ENCODE measurements at regions not wholly inside any gene's neighbourhood (a gene's known extent, or its start where the extent isn't known, plus 50 kb on each side); places are given as distances from the start of the nearest gene placed in this dataset.

DNA sequence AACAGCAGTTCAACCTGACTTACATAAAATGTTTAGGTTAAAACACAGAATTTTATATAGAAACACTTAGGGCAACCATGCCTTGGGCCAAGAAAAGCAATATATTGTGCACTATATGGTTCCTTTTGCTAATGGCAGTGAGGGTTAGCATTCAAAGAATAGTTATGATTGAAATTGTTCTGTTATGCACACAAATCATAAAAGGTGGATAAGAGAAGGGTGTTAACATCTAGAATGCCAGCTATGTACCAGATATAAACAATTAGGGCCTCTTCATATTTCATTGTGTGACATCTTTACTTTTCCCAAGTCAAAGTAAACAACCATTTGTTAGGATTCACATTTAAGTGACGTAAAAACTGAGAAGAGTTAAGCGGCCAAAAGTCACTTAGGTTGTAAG lies 308.0 kb upstream of the B3GALT2 start:
- no peak for DNase-seq (ENCODE audit: low spot score)

DNA sequence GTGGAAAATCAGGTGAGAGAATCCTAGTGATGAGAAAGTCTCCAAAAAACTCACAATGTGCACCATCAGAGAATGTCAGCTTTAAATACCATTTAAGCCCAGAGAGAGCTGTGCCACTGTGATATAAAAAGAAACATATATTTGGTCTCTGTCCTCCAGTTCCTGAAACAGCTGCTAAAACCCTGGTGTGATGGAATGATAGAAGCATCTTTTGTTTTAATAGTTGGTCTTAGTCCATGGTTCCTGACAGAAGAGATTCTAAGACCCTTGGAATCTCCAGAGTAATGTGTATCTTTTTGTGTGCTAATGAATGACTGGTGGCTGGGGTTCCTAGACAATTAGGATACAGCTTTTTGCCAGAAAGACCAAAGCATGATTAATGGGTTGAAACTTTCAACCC lies 302.8 kb upstream of the B3GALT2 start:
- DNase-seq (ENCODE audit: low spot score), result no peak

DNA sequence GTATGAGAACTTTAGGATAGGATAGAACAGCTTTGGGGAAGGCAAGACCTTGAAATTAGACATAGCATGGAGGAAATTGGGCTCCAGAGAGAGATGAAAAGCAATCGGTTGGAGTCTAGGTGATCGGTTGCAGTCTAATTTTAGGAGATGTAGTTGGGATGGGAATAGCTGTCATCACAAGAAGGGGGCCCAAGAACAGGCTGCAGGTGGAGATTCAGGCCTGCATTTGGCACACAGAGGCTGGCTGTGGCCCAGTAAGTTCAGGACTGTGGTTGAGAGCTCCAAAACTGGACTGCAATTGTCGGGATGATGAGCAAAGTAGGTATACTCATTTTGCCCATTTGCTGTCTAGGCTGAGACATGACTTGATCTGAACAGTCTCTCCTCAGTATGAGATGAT lies 301.3 kb upstream of the B3GALT2 start:
- no peak for DNase-seq (ENCODE audit: low spot score)

DNA sequence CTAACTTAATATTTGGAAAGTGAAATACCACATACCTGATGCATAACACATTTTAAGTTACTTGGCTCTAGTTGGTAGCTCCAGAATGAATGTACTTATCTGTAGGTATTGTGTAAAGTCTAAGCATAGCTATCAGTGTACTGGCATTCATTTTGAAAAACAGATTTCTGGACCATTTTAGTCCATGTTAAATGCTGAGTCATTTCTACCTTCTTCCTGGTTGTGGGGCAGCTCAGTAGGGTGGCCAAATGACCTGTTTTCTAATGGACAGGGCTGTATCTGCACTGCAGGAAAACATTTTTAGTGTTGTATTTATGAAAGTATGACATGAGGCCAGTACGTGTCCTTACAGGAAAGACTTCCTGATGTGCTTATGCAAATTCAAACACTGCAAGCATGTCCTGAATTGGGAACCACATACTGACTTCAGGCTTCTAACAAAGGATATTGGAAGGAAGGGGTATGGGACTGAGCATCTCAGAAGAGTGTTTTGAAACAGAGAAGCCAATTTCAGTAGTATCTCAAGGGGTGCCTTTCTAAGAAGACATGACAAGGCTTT lies 300.3 kb upstream of the B3GALT2 start:
- DNase-seq (ENCODE audit: low spot score), result no peak

DNA sequence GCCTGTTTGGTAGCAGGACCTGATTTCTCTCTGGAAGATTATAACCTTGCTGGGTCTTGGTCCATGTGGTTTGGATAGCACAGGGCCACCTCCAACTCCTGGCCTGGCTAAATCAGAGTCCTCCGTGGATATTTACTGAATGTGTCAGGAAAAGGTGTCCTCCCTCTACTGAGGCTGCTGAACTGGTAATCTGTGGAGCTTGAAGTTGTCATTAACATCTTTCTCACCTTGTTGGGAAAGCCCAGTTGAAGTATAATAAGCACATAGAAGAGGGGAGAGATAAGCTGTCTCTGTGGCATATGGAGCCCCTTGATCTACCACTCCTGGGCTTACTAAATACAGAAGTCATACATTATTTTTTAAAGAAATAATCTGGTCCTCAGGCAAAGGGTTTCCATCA lies 294.3 kb upstream of the B3GALT2 start:
- no peak for DNase-seq (ENCODE audit: low spot score)

DNA sequence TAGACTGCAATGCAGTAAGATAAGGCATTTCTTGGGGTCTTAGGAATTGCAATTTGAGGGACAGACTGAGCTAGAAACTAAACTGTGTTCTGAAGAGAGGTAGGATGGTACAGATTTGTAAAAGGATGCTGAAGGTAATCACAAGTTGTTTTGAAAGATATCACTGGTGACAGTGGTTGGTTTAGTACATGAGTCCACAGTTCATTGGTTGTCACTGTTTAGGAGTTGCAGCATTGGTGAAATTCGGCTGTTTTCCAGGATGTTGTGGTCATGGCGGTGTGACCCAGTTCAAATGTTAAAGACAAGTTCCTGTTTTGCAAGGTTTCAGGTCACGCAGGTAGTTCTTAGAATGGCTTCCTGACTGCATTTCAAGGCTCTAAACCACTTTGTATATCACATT lies 292.8 kb upstream of the B3GALT2 start:
- DNase-seq (ENCODE audit: low spot score), result peak; percentile 45

DNA sequence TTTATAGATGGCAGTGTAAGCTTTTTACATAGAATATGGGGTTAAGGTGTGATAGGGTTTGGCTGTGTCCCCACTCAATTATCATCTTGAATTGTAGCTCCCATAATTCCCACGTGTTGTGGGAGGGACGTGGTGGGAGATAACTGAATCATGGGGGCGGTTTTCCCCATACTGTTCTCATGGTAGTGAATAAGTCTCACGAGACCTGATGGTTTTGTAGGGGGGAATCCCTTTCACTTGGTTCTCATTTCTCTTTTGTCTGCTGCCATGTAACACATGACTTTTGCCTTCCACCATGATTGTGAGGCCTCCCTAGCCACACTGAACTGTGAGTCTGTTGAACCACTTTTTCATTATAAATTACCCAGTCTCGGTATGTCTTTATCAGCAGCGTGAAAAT lies 290.3 kb upstream of the B3GALT2 start:
- no peak for DNase-seq (ENCODE audit: low spot score)

DNA sequence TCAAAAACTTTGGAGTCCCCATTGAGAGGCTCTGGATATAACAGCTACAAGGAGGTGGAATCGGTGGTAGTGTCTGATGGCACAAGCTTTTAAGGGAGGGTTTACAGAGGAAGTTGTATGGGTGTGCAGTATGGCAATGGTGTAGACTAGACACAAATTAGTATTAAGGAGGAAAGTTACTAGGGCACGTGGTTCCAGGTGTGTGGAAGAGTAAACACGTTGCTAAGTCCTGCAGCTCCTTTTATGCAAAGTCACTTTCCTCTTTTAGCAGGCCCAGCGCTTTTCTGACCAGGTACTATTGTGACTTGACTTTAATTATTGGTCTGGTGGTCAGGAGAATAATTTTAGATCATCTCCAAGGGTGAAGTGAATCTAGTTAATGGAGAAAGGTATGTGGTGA lies 287.5 kb upstream of the B3GALT2 start:
- no peak for DNase-seq (ENCODE audit: low spot score)

DNA sequence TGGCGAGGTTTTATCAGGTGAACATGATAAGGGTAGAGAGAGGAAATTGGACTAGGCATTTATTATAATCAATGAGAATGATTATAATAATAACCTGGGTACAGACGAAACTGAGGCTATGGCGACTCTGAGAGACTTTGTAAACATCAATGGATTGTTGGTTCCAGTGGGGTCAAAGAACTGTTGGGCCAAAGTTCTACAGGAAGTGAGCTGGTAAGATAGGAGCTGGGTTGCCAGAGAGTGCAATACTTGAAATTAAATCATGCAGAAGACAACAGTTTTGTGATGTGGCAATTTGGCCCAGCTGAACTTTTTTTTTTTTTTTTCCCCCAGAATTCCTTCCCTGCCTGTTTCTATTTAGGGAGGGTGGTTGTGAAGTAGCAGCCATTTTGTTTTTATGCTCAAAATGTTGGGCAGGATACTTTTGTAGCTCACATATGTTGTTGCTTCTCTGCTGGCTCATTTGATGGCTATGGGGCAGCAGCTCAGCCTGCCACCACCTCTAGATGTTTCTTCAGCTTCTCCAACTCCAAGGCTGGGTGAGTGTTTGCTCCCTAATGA lies 286.5 kb upstream of the B3GALT2 start:
- no peak for DNase-seq (ENCODE audit: low spot score)

DNA sequence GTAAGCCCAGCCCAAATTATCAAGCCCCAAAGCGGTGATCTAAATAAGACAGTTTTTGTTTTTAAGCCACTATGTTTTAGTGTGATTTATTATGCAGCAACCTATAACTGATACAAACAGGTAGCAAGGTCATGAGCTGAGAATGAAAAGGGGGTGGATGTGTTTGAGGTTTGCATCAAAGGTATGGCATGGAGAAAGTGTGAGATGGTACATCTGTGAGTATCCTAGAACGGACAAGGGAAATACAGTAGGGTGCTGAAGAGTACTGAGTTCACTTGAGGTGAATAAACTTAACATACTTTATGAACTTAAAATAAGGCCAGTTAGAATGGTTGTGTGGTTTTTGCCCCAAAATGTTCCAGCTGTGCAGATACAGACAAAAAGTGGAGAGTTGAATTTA lies 286.0 kb upstream of the B3GALT2 start:
- no peak for DNase-seq (ENCODE audit: low spot score)

DNA sequence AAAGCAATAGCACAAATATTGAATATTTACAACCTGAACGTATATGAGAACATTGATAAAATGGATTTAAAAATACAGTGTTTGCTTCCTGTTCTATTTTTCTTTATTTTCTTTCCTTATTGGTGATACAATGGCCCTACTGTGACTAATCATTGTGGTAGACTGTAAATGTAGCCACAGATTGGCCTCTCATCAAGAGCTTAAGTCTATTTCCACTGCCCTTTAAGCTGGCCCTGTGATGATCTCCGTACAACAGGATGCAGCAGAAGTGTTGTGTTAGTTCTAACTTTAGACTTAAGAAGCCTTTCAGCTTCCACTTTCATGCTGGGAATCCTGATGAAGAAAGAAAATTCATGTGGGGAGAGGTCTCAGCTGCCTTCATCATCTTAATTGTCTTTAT lies 285.6 kb upstream of the B3GALT2 start:
- DNase-seq (ENCODE audit: low spot score), result no peak

DNA sequence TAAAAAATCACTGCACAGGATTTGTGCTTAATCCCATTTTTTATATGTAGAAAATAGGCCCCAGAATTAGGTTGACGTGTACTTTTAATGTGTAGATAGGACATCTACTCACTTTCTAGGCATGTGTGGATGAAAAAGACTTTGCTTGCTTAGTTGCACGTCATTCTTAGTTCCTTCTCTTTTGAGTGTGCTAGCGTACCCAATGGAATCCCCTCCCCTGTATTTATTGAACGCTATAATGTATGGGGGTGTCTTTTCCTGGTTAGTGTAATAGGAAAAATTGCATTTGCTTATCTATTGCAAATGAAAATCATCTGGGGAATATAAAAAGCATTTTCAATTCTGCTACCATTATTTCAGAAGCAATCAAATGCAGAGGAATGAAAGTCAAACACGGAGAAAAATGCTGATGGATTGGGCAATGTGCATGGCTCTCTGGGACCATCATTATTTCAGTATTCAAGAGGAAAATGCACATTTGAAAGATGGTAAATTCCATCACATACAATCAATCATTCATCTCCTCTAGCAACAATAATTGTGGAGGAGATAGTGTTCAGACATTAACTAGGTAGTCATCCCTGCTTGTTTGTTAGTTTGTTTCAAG lies 277.0 kb upstream of the B3GALT2 start:
- DNase-seq (ENCODE audit: low spot score), result no peak

DNA sequence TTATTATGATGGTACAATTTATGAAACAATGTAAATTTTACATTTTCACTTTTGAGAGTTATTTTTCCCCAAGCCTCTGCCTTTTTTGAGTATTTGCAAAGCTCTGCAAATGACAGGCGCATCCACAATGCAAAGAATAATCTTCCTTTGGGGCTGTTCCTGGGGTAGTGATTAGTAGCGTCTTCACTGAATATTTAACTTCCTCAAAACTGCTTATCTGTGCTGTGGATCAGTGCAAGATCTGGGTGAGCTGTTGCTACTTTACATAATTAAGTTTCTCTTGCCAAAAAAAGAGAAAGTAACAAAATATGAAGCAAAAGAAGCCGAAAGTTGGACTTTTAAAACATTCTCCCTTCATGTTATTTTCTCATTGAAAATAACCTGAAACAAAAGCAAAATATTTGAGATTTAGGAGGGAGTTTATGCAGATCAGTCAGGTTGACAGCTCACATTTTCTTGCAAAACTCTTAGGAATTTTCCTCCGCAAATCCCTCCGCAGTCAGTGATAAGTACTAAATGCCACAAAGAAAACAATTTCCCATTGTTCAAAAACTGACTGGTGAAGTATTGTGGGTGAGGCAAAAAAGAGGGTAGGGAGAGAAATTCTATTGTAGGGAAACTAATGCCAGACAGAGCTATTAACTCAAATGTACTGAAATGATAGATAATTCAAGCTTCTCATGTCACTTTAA lies 276.4 kb upstream of the B3GALT2 start:
- DNase-seq (ENCODE audit: low spot score), result peak; percentile 31

DNA sequence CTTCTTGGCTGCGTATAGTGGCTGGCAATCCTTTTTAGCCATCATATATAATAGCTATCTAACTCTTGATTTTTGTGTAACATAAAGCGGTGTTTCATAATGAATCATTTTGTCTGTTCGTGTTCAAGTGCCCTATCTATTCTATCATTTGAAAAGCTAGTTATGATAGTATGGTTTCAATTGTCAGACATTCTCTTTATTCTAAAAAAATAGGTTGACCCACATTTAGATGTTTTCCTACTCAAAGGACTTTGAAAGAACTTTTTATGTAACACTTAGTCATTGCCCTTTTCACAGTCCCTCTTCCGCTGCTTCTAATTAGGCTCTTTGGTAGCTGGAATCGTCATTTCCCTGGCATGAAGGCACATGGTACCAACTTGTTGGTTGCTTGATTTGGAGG lies 272.2 kb upstream of the B3GALT2 start:
- DNase-seq (ENCODE audit: low spot score), result no peak

DNA sequence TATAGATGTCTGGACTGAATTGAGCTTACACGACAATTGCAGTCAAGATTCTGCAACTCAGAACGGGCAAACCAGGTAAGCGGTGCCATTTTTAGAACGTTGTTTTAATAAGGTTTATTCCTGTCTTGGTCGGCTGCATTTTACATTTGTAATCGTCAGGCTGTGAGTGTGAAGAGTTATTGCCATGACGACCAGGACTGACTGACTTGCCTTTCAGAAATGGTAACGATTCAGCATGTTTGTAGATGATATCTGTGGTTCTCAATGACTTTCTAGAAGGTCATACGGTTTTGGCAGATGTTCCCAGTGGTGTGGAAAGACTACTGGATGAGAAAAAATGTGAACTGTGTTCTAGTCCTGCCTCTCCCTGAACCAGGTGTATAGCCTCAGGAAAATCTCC lies 271.3 kb upstream of the B3GALT2 start:
- no peak for DNase-seq (ENCODE audit: low spot score)

DNA sequence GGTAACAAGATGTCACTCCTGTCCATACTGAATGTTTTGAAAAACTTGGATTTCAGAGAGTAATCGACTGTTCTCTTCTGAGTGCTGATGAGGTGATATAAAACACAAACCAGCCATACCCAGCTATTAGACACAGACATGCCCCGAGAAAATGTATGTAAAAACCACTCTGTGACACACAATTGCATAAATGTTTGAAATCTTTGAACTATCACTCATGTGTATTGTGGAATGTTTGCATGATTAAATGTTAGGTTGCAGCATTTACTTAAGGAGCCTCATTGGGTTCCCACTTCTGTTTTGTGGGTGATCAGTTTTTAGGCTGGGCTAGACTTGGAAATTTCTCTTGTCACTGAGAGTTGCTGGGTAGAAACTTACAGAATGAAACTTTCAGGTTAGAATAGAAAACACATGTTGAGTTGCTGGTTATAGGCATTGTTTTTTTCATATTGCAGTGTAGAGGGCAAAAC lies 270.4 kb upstream of the B3GALT2 start:
- no peak for DNase-seq (ENCODE audit: low spot score)

DNA sequence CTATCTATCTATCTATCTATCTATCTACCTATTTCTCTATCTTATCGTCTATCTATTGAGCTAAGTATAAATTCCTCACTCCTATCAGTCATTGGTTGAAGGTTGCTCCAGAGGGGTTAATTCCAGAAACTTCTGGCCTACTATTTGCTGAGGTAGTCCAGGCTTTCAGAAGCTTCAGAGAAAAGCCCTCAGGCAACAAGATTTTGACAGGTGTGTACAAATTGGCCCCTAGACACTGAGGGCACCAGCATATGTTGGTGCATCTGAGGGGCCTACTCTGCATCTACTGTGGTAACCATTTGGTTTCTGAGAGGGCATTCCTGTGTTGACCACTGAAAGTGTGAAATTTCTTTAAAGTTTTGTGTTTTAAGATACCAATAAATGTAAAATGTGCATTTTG lies 265.2 kb upstream of the B3GALT2 start:
- no peak for DNase-seq (ENCODE audit: low spot score)

DNA sequence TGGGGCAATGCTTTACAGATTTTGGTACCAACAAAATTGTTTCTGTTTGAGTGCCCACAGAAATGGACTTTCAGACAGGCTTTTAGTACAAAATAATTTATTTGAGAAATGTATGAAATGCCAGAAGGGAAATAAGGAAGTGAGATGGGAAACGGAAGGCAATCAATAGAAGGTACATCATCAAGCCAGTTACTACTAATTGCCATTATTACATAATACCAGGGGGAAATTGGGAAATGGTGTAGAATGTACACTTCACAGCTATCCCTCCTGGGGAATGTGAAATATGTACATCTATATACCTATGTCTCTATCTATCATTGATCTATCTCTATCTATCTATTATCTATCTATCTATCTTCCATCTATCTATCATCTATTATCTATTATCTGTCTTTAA lies 264.6 kb upstream of the B3GALT2 start:
- no peak for DNase-seq (ENCODE audit: low spot score)

DNA sequence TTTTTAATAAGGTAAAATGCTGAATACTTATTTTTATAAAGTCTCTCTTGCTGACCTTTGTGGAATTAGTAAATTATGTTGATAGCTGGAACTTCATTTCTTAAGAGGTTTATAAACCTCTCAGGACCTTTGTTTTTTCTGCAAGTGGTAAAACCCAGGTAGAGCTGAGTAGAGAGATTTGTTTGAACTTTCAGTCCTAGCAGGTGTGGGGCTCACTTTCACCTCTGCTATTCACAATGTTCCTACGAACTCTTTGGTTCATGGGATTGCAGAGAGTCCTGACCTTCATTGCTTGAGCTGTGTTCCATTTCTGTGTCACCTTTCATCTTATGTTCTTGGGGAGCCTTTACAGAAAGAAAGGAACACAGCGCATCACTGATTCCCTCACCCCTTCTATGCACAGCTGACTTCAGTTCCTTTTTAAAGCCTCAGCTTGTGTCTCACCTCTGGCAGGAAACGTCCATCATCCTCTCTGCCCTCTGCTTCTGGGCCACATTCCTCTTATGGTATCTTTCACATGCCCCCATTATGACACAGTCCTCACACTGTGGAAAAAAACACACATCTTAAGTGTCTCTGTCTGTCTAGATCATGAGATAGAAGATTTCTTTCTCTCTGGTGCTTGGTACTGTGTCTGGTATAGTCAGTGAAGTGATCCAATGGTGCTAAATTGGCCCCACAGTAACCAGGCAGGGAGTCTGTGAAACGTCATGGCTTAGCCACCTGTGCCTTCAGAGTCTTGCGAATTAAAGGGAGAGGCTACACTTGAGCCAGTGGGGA lies 262.5 kb upstream of the B3GALT2 start:
- peak; percentile 41 for DNase-seq (ENCODE audit: low spot score)

DNA sequence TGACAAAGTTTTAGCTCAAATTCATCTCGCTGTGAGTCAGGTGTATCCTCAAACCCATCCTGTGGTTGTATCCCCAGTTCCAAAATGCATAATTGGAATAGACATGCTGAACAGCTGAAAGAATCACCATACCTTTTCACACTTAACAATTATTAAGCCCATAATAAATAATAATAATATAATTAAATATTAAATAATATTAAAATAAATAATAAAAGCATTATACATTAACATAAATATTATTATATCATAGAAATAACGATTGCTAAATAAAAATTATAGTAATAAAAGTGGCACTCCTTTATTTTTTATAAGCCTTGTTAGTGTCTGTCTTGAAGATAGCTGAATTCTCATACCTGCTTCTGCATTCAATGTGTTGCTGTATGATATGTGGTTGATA lies 257.5 kb upstream of the B3GALT2 start:
- no peak for DNase-seq (ENCODE audit: low spot score)

DNA sequence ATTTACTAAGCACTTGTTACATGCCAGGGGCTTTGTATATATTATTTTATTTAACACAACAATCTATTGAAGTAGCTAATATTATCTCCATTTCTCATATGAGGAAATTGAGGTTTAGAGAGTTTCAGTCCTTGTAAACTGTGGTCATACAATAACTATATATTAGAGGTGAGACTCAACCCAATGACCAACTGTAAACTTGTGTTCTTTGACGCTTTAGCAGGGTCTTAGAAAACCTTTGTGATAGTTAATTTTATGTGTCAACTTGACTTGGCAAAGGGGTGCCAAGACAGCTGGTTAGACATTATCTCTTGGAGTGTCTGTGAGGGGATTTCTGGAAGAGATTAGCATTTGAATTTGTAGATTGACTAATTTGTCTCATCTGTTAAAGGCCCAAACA lies 252.4 kb upstream of the B3GALT2 start:
- no peak for DNase-seq (ENCODE audit: low spot score)

DNA sequence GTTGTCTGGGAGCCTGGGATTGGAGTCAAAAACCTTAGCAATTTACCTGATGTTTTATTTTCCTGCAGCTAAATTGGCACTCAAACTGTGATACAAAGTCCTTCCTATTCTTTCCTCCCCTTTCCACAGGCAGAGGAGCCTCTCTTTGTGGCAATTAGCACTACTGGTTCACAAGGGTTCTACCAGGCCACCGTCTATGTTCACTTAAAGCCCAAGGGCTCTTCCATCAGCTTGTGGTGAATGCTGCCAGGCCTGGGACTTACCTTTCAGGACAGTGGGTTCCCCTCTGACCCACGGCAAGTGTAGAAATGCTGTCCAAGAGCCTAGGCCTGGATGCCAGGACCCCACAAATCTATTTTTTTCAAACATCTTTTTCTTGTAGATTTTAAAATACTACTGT lies 251.9 kb upstream of the B3GALT2 start:
- DNase-seq (ENCODE audit: low spot score), result no peak

DNA sequence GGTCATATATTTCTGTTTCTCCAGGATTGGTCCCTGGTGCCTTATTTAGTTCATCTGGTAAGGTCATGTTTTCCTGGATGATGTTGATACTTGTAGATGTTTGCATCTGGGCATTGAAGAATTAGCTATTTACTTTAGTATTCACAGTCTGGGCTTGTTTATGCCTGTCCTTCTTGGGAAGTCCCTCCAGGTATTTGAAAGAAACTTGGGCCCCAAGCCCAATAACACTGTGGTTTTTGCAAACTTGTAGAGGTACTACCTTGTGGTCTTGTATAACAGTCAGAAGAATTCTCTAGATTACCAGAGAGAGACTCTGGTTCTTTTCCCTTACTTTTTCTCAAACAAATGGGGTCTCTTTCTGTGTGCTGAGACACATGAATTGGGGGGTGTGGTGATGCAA lies 251.4 kb upstream of the B3GALT2 start:
- DNase-seq (ENCODE audit: low spot score), result no peak

Data from NAMALWA (cell line).